ENCODE measurements at regions not wholly inside any gene's neighbourhood (a gene's known extent, or its start where the extent isn't known, plus 50 kb on each side); places are given as distances from the start of the nearest gene placed in this dataset.

- Mint-ChIP-seq H3K9me3 (ENCODE audit: unreplicated experiment) (peaks cover 5% of the 10 kb centered on the region), H3K4me1 (ENCODE audit: low read depth, unreplicated experiment) (peaks cover 3% of the 10 kb centered on the region), H3K4me3 (ENCODE audit: unreplicated experiment) (no peak overlapping the region), H3K36me3 (ENCODE audit: unreplicated experiment) (no peaks in the 10 kb centered on the region), H3K27ac (ENCODE audit: unreplicated experiment) (no peak overlapping the region), H3K27me3 (ENCODE audit: unreplicated experiment) (peaks cover 6% of the 10 kb centered on the region)
- DNase-seq, result no peak
- TF ChIP-seq CTCF (IDR thresholded peaks at IDR 0.05; ENCODE audit: partially characterized antibody, unreplicated experiment), result no peak
Observed at GRCh38 chr10:78983608-78984007, 85.2 kb upstream of the ZMIZ1 start.

GRCh38 chr10:78985973-78986818 is 82.6 kb upstream of the ZMIZ1 start:
- H3K27ac Mint-ChIP-seq (ENCODE audit: unreplicated experiment), result no peak overlapping the region
- peaks cover 3% of the 10 kb centered on the region for H3K27me3 Mint-ChIP-seq (ENCODE audit: unreplicated experiment)
- no peak for TF ChIP-seq CTCF (IDR thresholded peaks at IDR 0.05; ENCODE audit: partially characterized antibody, unreplicated experiment)
- DNase-seq, result no peak
- H3K36me3 Mint-ChIP-seq (ENCODE audit: unreplicated experiment), result no peaks in the 10 kb centered on the region
- H3K4me1 Mint-ChIP-seq (ENCODE audit: low read depth, unreplicated experiment), result no peaks in the 10 kb centered on the region
- H3K9me3 Mint-ChIP-seq (ENCODE audit: unreplicated experiment), result no peaks in the 10 kb centered on the region
- H3K4me3 Mint-ChIP-seq (ENCODE audit: unreplicated experiment), result no peak overlapping the region

GRCh38 chr10:78991187-78991586 is 77.6 kb upstream of the ZMIZ1 start:
- Mint-ChIP-seq H3K9me3 (ENCODE audit: unreplicated experiment) (peaks cover 2% of the 10 kb centered on the region), H3K4me3 (ENCODE audit: unreplicated experiment) (no peak overlapping the region), H3K27me3 (ENCODE audit: unreplicated experiment) (peaks cover 7% of the 10 kb centered on the region), H3K27ac (ENCODE audit: unreplicated experiment) (no peak overlapping the region), H3K36me3 (ENCODE audit: unreplicated experiment) (no peaks in the 10 kb centered on the region), H3K4me1 (ENCODE audit: low read depth, unreplicated experiment) (peaks cover 10% of the 10 kb centered on the region)
- no peak for DNase-seq
- no peak for TF ChIP-seq CTCF (IDR thresholded peaks at IDR 0.05; ENCODE audit: partially characterized antibody, unreplicated experiment)

GRCh38 chr10:78992333-78992732 is 76.4 kb upstream of the ZMIZ1 start:
- H3K4me3 Mint-ChIP-seq (ENCODE audit: unreplicated experiment), result no peak overlapping the region
- no peak for DNase-seq
- peaks cover 5% of the 10 kb centered on the region for H3K27me3 Mint-ChIP-seq (ENCODE audit: unreplicated experiment)
- H3K9me3 Mint-ChIP-seq (ENCODE audit: unreplicated experiment), result peaks cover 2% of the 10 kb centered on the region
- H3K4me1 Mint-ChIP-seq (ENCODE audit: low read depth, unreplicated experiment), result peaks cover 18% of the 10 kb centered on the region
- H3K27ac Mint-ChIP-seq (ENCODE audit: unreplicated experiment), result no peak overlapping the region
- no peaks in the 10 kb centered on the region for H3K36me3 Mint-ChIP-seq (ENCODE audit: unreplicated experiment)
- no peak for TF ChIP-seq CTCF (IDR thresholded peaks at IDR 0.05; ENCODE audit: partially characterized antibody, unreplicated experiment)

- no peak overlapping the region for H3K4me3 Mint-ChIP-seq (ENCODE audit: unreplicated experiment)
- H3K9me3 Mint-ChIP-seq (ENCODE audit: unreplicated experiment), result peaks cover 2% of the 10 kb centered on the region
- H3K27me3 Mint-ChIP-seq (ENCODE audit: unreplicated experiment), result peaks cover 6% of the 10 kb centered on the region
- no peaks in the 10 kb centered on the region for H3K36me3 Mint-ChIP-seq (ENCODE audit: unreplicated experiment)
- no peak for TF ChIP-seq CTCF (IDR thresholded peaks at IDR 0.05; ENCODE audit: partially characterized antibody, unreplicated experiment)
- no peak for DNase-seq
- no peak overlapping the region for H3K27ac Mint-ChIP-seq (ENCODE audit: unreplicated experiment)
- H3K4me1 Mint-ChIP-seq (ENCODE audit: low read depth, unreplicated experiment), result peaks cover 26% of the 10 kb centered on the region
Observed at GRCh38 chr10:78993261-78993945, 75.4 kb upstream of the ZMIZ1 start.
